ENCODE measurements at regions not wholly inside any gene's neighbourhood (a gene's known extent, or its start where the extent isn't known, plus 50 kb on each side); places are given as distances from the start of the nearest gene placed in this dataset.

DNA sequence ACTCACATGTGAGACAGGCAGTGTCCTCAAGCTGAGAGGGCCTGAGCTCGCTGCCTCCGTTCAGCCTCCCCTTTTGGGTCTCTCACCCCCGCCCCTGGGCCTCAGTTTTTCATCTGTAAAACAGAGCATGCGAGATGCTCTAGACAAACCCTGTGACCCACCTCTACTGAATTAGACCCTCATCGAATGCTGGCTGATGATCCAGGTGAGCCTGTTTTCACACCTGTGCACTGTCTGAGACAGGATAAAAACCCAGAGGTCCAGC is 102.1 kb downstream of the PDGFA start:
- TF ChIP-seq, protein P1, sequence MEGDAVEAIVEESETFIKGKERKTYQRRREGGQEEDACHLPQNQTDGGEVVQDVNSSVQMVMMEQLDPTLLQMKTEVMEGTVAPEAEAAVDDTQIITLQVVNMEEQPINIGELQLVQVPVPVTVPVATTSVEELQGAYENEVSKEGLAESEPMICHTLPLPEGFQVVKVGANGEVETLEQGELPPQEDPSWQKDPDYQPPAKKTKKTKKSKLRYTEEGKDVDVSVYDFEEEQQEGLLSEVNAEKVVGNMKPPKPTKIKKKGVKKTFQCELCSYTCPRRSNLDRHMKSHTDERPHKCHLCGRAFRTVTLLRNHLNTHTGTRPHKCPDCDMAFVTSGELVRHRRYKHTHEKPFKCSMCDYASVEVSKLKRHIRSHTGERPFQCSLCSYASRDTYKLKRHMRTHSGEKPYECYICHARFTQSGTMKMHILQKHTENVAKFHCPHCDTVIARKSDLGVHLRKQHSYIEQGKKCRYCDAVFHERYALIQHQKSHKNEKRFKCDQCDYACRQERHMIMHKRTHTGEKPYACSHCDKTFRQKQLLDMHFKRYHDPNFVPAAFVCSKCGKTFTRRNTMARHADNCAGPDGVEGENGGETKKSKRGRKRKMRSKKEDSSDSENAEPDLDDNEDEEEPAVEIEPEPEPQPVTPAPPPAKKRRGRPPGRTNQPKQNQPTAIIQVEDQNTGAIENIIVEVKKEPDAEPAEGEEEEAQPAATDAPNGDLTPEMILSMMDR (IDR thresholded peaks at IDR 0.05; ENCODE audit: insufficient read depth, low read length): no peak
- TF ChIP-seq POLR2AphosphoS5 (IDR thresholded peaks at IDR 0.05; ENCODE audit: low read depth) (no peak), SPI1 (IDR thresholded peaks at IDR 0.05; ENCODE audit: borderline replicate concordance, low read depth) (no peak)

Measured in HL-60 (cell line).